ENCODE measurements at regions not wholly inside any gene's neighbourhood (a gene's known extent, or its start where the extent isn't known, plus 50 kb on each side); places are given as distances from the start of the nearest gene placed in this dataset.

GRCh38 chr10:78900715-78901430 is 167.9 kb upstream of the ZMIZ1 start:
- Histone ChIP-seq H3K4me1 (ENCODE audit: control insufficient read depth in 2 of 2, insufficient read depth in 2 of 2, low read length in 1 of 2) (peaks cover 0 to under 1% of the 10 kb centered on the region in 2 donors), H3K9me3 (ENCODE audit: control insufficient read depth in 2 of 2, insufficient read depth in 1 of 2, low read depth in 1 of 2, low read length in 1 of 2) (no peaks in the 10 kb centered on the region), H3K36me3 (ENCODE audit: control insufficient read depth in 2 of 2, insufficient read depth in 2 of 2, low read length in 1 of 2) (no peaks in the 10 kb centered on the region), H3K27ac (ENCODE audit: low read depth in 2 of 2, low read length in 1 of 2) (no peak overlapping the region), H3K4me3 (ENCODE audit: low read depth in 1 of 2, low read length in 2 of 2) (no peak overlapping the region), H3K27me3 (ENCODE audit: control insufficient read depth in 1 of 2, insufficient read depth in 2 of 2, low read length in 2 of 2) (no peaks in the 10 kb centered on the region)
- 90 to 92% methylated on average over 5 of the region's 5 CpGs for whole genome bisulfite sequencing, 2 donors

DNA sequence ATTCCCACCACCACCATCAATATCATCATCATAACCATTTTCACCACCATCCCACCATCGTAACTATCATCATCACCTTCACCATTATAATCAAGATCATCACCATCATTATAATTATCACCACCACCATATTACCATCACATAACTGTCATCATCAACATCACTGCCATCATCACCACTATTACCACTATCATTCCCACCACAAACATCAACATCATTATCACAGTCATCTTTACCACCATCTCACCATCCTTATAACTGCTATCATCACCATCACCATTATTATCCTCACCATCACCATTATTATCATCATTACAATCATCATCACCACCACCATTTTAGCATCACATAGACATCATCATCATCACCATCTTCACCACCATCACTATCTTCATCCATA is 167.1 kb upstream of the ZMIZ1 start:
- H3K4me1 ChIP-seq (ENCODE audit: control insufficient read depth in 2 of 2, insufficient read depth in 2 of 2, low read length in 1 of 2): peaks cover 0 to 3% of the 10 kb centered on the region in 2 donors
- WGBS, 2 donors: 96 to 100% methylated on average over 1 of the region's 1 CpG
- no peak overlapping the region for H3K4me3 ChIP-seq (ENCODE audit: low read depth in 1 of 2, low read length in 2 of 2)
- H3K9me3 ChIP-seq (ENCODE audit: control insufficient read depth in 2 of 2, insufficient read depth in 1 of 2, low read depth in 1 of 2, low read length in 1 of 2): no peaks in the 10 kb centered on the region
- no peaks in the 10 kb centered on the region for H3K27me3 ChIP-seq (ENCODE audit: control insufficient read depth in 1 of 2, insufficient read depth in 2 of 2, low read length in 2 of 2)
- no peak overlapping the region for H3K27ac ChIP-seq (ENCODE audit: low read depth in 2 of 2, low read length in 1 of 2)
- no peaks in the 10 kb centered on the region for H3K36me3 ChIP-seq (ENCODE audit: control insufficient read depth in 2 of 2, insufficient read depth in 2 of 2, low read length in 1 of 2)

GRCh38 chr10:78902815-78903214 is 166.0 kb upstream of the ZMIZ1 start:
- Histone ChIP-seq H3K4me1 (ENCODE audit: control insufficient read depth in 2 of 2, insufficient read depth in 2 of 2, low read length in 1 of 2) (peaks cover 0 to 3% of the 10 kb centered on the region in 2 donors), H3K4me3 (ENCODE audit: low read depth in 1 of 2, low read length in 2 of 2) (no peak overlapping the region), H3K36me3 (ENCODE audit: control insufficient read depth in 2 of 2, insufficient read depth in 2 of 2, low read length in 1 of 2) (no peaks in the 10 kb centered on the region), H3K27me3 (ENCODE audit: control insufficient read depth in 1 of 2, insufficient read depth in 2 of 2, low read length in 2 of 2) (no peaks in the 10 kb centered on the region), H3K9me3 (ENCODE audit: control insufficient read depth in 2 of 2, insufficient read depth in 1 of 2, low read depth in 1 of 2, low read length in 1 of 2) (no peaks in the 10 kb centered on the region), H3K27ac (ENCODE audit: low read depth in 2 of 2, low read length in 1 of 2) (no peak overlapping the region)
- 90 to 91% methylated on average over 3 of the region's 3 CpGs for WGBS, 2 donors

DNA sequence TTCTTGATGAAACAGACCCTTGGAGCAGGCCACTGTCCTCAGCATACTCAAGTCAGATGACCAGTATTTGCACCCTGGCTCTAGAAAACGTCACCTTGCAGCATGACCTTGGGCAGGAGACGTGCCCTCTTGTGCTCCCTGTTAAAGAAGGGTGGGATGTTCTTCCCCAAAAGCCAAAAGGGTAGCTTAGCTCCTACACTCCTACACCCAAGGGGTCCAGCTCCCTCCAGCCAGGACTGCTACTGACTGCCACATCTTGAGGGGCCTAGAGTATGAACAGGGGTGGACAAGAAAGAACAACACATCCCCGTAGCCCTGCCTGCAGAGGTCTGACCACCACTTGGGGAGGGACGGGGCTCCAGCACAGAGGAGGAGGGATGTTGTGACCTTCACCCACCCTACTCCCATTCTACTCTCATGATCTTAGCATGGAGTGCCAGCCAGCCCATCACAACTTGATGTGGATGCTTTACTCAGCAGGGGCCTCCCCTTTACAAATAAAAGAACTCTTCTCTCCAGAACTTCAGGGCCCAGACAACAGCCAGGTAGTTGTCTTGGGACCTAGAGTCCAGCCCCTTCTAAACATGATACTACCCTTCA is 165.3 kb upstream of the ZMIZ1 start:
- Histone ChIP-seq H3K27ac (ENCODE audit: low read depth in 2 of 2, low read length in 1 of 2) (no peak overlapping the region), H3K4me3 (ENCODE audit: low read depth in 1 of 2, low read length in 2 of 2) (no peak overlapping the region), H3K4me1 (ENCODE audit: control insufficient read depth in 2 of 2, insufficient read depth in 2 of 2, low read length in 1 of 2) (peaks cover 0 to 3% of the 10 kb centered on the region in 2 donors), H3K36me3 (ENCODE audit: control insufficient read depth in 2 of 2, insufficient read depth in 2 of 2, low read length in 1 of 2) (no peaks in the 10 kb centered on the region), H3K27me3 (ENCODE audit: control insufficient read depth in 1 of 2, insufficient read depth in 2 of 2, low read length in 2 of 2) (no peaks in the 10 kb centered on the region), H3K9me3 (ENCODE audit: control insufficient read depth in 2 of 2, insufficient read depth in 1 of 2, low read depth in 1 of 2, low read length in 1 of 2) (no peaks in the 10 kb centered on the region)
- 75 to 89% methylated on average over 4 of the region's 4 CpGs for WGBS, 2 donors

DNA sequence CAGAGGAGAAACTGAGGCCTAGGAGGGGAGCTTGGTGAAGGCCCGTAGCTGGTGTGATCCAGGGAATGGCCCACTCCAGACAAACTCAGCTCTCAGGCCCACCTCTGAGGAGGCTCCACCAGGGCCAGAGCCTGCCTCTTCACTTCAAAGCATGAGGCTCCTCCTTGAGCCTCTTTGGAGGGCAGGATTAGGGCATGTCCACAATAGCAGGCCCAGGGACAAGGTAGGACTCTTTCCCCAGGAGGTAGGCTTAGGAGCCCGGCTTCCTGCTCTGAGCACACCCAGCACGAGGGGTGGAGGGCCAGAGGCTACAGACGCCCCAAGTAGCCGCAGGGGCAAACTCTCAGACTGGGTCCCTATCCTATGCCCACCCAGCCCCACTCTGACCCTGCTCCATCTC is 164.6 kb upstream of the ZMIZ1 start:
- Histone ChIP-seq H3K27ac (ENCODE audit: low read depth in 2 of 2, low read length in 1 of 2) (no peak overlapping the region), H3K4me1 (ENCODE audit: control insufficient read depth in 2 of 2, insufficient read depth in 2 of 2, low read length in 1 of 2) (peaks cover 0 to 3% of the 10 kb centered on the region in 2 donors), H3K4me3 (ENCODE audit: low read depth in 1 of 2, low read length in 2 of 2) (no peak overlapping the region), H3K27me3 (ENCODE audit: control insufficient read depth in 1 of 2, insufficient read depth in 2 of 2, low read length in 2 of 2) (no peaks in the 10 kb centered on the region), H3K36me3 (ENCODE audit: control insufficient read depth in 2 of 2, insufficient read depth in 2 of 2, low read length in 1 of 2) (no peaks in the 10 kb centered on the region), H3K9me3 (ENCODE audit: control insufficient read depth in 2 of 2, insufficient read depth in 1 of 2, low read depth in 1 of 2, low read length in 1 of 2) (no peaks in the 10 kb centered on the region)
- 93 to 96% methylated on average over 5 of the region's 5 CpGs for WGBS, 2 donors

DNA sequence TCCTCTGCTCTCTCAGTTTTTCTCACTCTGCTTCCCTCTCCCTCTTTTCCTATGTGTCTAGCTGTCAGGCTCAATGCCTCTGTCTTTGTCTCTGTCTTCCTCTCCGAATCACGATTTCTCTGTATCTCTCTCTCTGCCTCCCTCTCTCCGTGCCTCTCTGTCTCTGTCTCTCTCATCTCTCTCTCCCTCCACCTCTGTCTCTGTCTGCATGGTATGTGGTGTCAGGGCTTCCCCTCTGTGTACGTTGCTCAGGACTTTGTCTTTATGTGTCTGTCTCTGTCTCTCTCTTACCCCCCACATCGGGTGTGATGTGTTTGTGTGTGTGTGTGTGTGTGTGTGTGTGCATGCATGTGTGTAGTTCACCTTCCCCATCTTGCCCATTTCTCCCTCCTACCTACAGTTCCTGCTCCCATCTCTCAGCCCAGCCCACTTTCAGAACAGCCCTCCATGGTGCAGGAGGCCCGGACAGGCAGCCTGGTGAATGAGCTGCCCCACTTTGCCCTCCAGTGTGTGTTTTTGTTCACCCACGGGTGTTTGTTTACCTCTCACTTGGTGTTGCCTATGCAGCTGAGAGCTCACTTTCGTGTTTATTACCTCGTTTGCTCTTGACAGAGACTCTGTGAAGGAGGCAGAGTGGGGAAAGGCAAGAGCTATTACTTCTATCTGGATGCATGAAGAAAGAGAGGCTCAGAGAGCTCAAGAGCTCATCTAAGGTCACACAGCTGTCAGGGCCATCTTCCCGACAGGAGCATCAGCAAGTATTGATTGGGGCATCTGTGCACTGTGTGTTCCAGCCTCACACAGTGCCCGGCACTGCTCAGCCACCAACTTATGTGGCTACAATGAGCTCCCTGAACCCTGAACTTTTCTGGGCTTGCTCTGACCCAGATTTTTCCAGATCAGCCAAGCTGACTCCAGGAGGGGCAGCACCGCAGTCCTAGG is 163.5 kb upstream of the ZMIZ1 start:
- 83 to 85% methylated on average over 12 of the region's 12 CpGs for WGBS, 2 donors
- no peaks in the 10 kb centered on the region for H3K36me3 ChIP-seq (ENCODE audit: control insufficient read depth in 2 of 2, insufficient read depth in 2 of 2, low read length in 1 of 2)
- no peak overlapping the region for H3K27ac ChIP-seq (ENCODE audit: low read depth in 2 of 2, low read length in 1 of 2)
- H3K4me3 ChIP-seq (ENCODE audit: low read depth in 1 of 2, low read length in 2 of 2): no peak overlapping the region
- H3K4me1 ChIP-seq (ENCODE audit: control insufficient read depth in 2 of 2, insufficient read depth in 2 of 2, low read length in 1 of 2): peaks cover 0 to 3% of the 10 kb centered on the region in 2 donors
- H3K9me3 ChIP-seq (ENCODE audit: control insufficient read depth in 2 of 2, insufficient read depth in 1 of 2, low read depth in 1 of 2, low read length in 1 of 2): no peaks in the 10 kb centered on the region
- H3K27me3 ChIP-seq (ENCODE audit: control insufficient read depth in 1 of 2, insufficient read depth in 2 of 2, low read length in 2 of 2): no peaks in the 10 kb centered on the region

- Histone ChIP-seq H3K27me3 (ENCODE audit: control insufficient read depth in 1 of 2, insufficient read depth in 2 of 2, low read length in 2 of 2) (no peaks in the 10 kb centered on the region), H3K36me3 (ENCODE audit: control insufficient read depth in 2 of 2, insufficient read depth in 2 of 2, low read length in 1 of 2) (no peaks in the 10 kb centered on the region), H3K4me1 (ENCODE audit: control insufficient read depth in 2 of 2, insufficient read depth in 2 of 2, low read length in 1 of 2) (peaks cover 3% of the 10 kb centered on the region in 2 donors), H3K4me3 (ENCODE audit: low read depth in 1 of 2, low read length in 2 of 2) (no peak overlapping the region), H3K27ac (ENCODE audit: low read depth in 2 of 2, low read length in 1 of 2) (no peak overlapping the region), H3K9me3 (ENCODE audit: control insufficient read depth in 2 of 2, insufficient read depth in 1 of 2, low read depth in 1 of 2, low read length in 1 of 2) (no peaks in the 10 kb centered on the region)
- WGBS, 2 donors: 67 to 73% methylated on average over 10 to 11 of the region's 11 CpGs
Observed at GRCh38 chr10:78905957-78906308, 162.8 kb upstream of the ZMIZ1 start.

DNA sequence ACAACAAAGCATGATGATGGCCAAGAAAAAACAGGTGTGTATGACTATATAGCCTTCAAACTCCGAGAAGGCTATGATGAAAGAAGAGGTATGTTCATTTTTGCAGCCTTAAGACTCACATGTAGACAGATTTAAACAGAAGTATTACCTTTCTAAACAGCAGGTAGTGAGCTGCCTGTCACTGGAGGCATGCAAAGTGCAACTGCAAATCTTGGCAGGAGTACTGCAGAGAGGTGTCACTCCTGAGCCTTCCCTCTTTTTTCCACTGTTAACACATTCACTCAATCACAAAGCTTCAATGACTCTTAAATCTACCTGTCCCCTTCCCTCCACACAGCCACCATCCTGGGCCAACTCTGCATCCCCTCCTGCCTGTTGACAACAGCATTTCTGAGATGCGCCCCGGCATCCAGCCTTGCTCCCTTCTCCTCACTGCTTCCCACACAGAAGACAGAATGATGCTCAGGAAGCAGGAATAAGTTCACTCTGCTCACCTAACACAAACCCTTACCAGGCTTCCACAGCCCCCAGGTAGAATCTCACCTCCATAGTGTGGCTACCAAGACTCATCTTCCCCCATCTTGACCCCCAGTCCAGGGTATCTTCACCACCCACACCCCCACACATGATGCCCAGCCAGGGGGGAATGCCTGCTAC is 161.9 kb upstream of the ZMIZ1 start:
- H3K36me3 ChIP-seq (ENCODE audit: control insufficient read depth in 2 of 2, insufficient read depth in 2 of 2, low read length in 1 of 2): no peaks in the 10 kb centered on the region
- 81 to 83% methylated on average over 3 of the region's 3 CpGs for WGBS, 2 donors
- H3K4me1 ChIP-seq (ENCODE audit: control insufficient read depth in 2 of 2, insufficient read depth in 2 of 2, low read length in 1 of 2): peaks cover 3% of the 10 kb centered on the region in 2 donors
- no peaks in the 10 kb centered on the region for H3K27me3 ChIP-seq (ENCODE audit: control insufficient read depth in 1 of 2, insufficient read depth in 2 of 2, low read length in 2 of 2)
- no peak overlapping the region for H3K4me3 ChIP-seq (ENCODE audit: low read depth in 1 of 2, low read length in 2 of 2)
- H3K9me3 ChIP-seq (ENCODE audit: control insufficient read depth in 2 of 2, insufficient read depth in 1 of 2, low read depth in 1 of 2, low read length in 1 of 2): no peaks in the 10 kb centered on the region
- no peak overlapping the region for H3K27ac ChIP-seq (ENCODE audit: low read depth in 2 of 2, low read length in 1 of 2)

DNA sequence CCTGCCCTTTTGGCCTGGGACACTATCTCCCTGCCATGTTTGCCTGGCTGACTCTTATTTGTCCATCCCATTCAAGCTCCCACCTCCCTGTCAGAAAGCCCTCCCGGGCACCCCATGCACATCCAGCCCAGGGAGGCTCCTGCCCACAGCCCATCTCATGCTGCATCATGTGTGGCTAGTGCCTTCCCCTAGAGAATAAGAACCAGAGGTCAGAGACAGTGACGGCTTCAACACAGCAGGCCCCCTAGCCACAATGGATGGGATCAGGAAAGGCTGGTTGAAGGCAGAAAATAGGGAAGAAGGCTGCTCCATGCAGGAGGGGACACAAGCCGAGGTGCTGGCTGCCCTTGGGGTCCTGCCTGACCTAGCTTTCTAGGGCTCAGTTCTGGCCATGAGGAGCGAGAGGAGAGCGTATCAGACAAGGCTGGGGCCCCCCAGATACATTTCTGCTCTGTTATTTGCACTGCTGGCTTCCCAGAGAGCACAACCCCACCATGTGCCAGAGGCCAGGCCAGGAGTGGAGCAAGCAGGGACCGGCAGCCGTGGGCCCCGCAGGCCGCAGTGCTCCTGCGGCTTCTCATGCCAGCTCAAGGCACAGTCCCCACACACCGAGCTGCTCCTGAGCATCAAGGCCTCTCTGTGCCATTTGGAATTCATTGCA is 161.1 kb upstream of the ZMIZ1 start:
- Histone ChIP-seq H3K9me3 (ENCODE audit: control insufficient read depth in 2 of 2, insufficient read depth in 1 of 2, low read depth in 1 of 2, low read length in 1 of 2) (no peaks in the 10 kb centered on the region), H3K27me3 (ENCODE audit: control insufficient read depth in 1 of 2, insufficient read depth in 2 of 2, low read length in 2 of 2) (no peaks in the 10 kb centered on the region), H3K4me1 (ENCODE audit: control insufficient read depth in 2 of 2, insufficient read depth in 2 of 2, low read length in 1 of 2) (peaks cover 3% of the 10 kb centered on the region in 2 donors), H3K27ac (ENCODE audit: low read depth in 2 of 2, low read length in 1 of 2) (no peak overlapping the region), H3K36me3 (ENCODE audit: control insufficient read depth in 2 of 2, insufficient read depth in 2 of 2, low read length in 1 of 2) (no peaks in the 10 kb centered on the region), H3K4me3 (ENCODE audit: low read depth in 1 of 2, low read length in 2 of 2) (no peak overlapping the region)
- WGBS, 2 donors: 89 to 93% methylated on average over 11 of the region's 11 CpGs

Data from esophagus (tissue), 2 donors.